Type B pancreatic cell (in vitro differentiated cells): ENCODE measurements at regions not wholly inside any gene's neighbourhood (a gene's known extent, or its start where the extent isn't known, plus 50 kb on each side); places are given as distances from the start of the nearest gene placed in this dataset.

Experiments used
- DNase-seq: peaks from one replicate; pipeline ENCODE4 v3.0.0; 2021; ENCODE audit warnings: mixed read lengths; ENCODE audit not compliant: unreplicated experiment; ENCODE audit errors: extremely low spot score
- H3K27ac Mint-ChIP-seq: 2 replicates; pipeline ENCODE4 v1.8.0; 2021; ENCODE audit warnings: mild to moderate bottlenecking, mixed read lengths
- H3K27me3 Mint-ChIP-seq: 2 replicates; pipeline ENCODE4 v1.8.0; 2021; ENCODE audit warnings: mixed read lengths
- H3K36me3 Mint-ChIP-seq: 2 replicates; pipeline ENCODE4 v1.8.0; 2021; ENCODE audit warnings: mixed read lengths
- H3K4me1 Mint-ChIP-seq: one replicate; pipeline ENCODE4 v1.8.0; 2021; ENCODE audit warnings: mixed read lengths; ENCODE audit not compliant: unreplicated experiment
- H3K4me3 Mint-ChIP-seq: 2 replicates; pipeline ENCODE4 v1.8.0; 2021; ENCODE audit warnings: mild to moderate bottlenecking, mixed read lengths
- H3K9me3 Mint-ChIP-seq: 2 replicates; pipeline ENCODE4 v1.8.0; 2021; ENCODE audit warnings: mixed read lengths
- CTCF ChIP-seq: fragments of 200-600 bp; sonication (generic); conservative IDR thresholded peaks from 2 replicates; pipeline ENCODE4 v1.5.0; 2021; ENCODE audit warnings: antibody characterized with exemption, mild to moderate bottlenecking

- no peak for TF ChIP-seq CTCF
- DNase-seq = no peak
- Mint-ChIP-seq H3K36me3 (no peaks in the 10 kb centered on the region), H3K27ac (no peak overlapping the region), H3K27me3 (no peaks in the 10 kb centered on the region), H3K4me3 (no peak overlapping the region), H3K4me1 (no peaks in the 10 kb centered on the region), H3K9me3 (no peaks in the 10 kb centered on the region)
Observed at GRCh38 chr4:108272986-108273385, 104.3 kb upstream of the LEF1 start.

GRCh38 chr4:108272561-108272960 lies 103.8 kb upstream of the LEF1 start:
- Mint-ChIP-seq H3K27me3 (no peaks in the 10 kb centered on the region), H3K27ac (no peak overlapping the region), H3K36me3 (no peaks in the 10 kb centered on the region), H3K9me3 (no peaks in the 10 kb centered on the region), H3K4me1 (no peaks in the 10 kb centered on the region), H3K4me3 (no peak overlapping the region)
- TF ChIP-seq CTCF = no peak
- no peak for DNase-seq

- H3K9me3 Mint-ChIP-seq = no peaks in the 10 kb centered on the region
- no peak for DNase-seq
- H3K27me3 Mint-ChIP-seq = no peaks in the 10 kb centered on the region
- H3K4me3 Mint-ChIP-seq = no peak overlapping the region
- no peak overlapping the region for H3K27ac Mint-ChIP-seq
- TF ChIP-seq CTCF = no peak
- H3K36me3 Mint-ChIP-seq = no peaks in the 10 kb centered on the region
- H3K4me1 Mint-ChIP-seq = no peaks in the 10 kb centered on the region
Observed at GRCh38 chr4:108272046-108272445, 103.3 kb upstream of the LEF1 start.

GRCh38 chr4:108270466-108271450 lies 102.0 kb upstream of the LEF1 start:
- no peak for TF ChIP-seq CTCF
- Mint-ChIP-seq H3K9me3 (no peaks in the 10 kb centered on the region), H3K27ac (no peak overlapping the region), H3K36me3 (no peaks in the 10 kb centered on the region), H3K27me3 (no peaks in the 10 kb centered on the region), H3K4me3 (no peak overlapping the region), H3K4me1 (no peaks in the 10 kb centered on the region)
- no peak for DNase-seq

- Mint-ChIP-seq H3K36me3 (no peaks in the 10 kb centered on the region), H3K4me3 (no peak overlapping the region), H3K9me3 (no peaks in the 10 kb centered on the region), H3K27me3 (peaks cover 8% of the 10 kb centered on the region), H3K27ac (no peak overlapping the region), H3K4me1 (no peaks in the 10 kb centered on the region)
- no peak for DNase-seq
- TF ChIP-seq CTCF = no peak
Observed at GRCh38 chr4:108264693-108265092, 96.0 kb upstream of the LEF1 start.
